Motor neuron (in vitro differentiated cells): ENCODE measurements at regions not wholly inside any gene's neighbourhood (a gene's known extent, or its start where the extent isn't known, plus 50 kb on each side); places are given as distances from the start of the nearest gene placed in this dataset.
A peak's percentile ranks its signal among the peaks of the same experiment; 100 is the strongest.

Experiments
- ATAC-seq, 8 experiments: fragments of 200-7000 bp; cut with Tn5 transposase; replicated peaks in 6 of 8; 2 replicates each; pipeline ENCODE4 v1.8.0; 2021; ENCODE audit warnings: mild to moderate bottlenecking in 8 of 8, moderate library complexity in 8 of 8
- H3K27ac ChIP-seq, 2 donors: fragments of 250-450 bp; sonication (Bioruptor Pico); 2 replicates each; pipeline ENCODE4 v1.9.0; 2021; ENCODE audit warnings: antibody characterized with exemption in 2 of 2, mild to moderate bottlenecking in 2 of 2, moderate library complexity in 1 of 2
- H3K4me1 ChIP-seq, 2 donors: fragments of 250-450 bp; sonication (Bioruptor Pico); replicated peaks in 1 of 2; 2 replicates each; pipeline ENCODE4 v1.6.1; 2021; ENCODE audit warnings: antibody characterized with exemption in 2 of 2, mild to moderate bottlenecking in 2 of 2, moderate library complexity in 1 of 2
- H3K4me3 ChIP-seq, 5 donors: fragments of 250-450 bp; sonication (Bioruptor Pico); 2 replicates each; pipeline ENCODE4 v1.9.0; 2021; ENCODE audit warnings: antibody characterized with exemption in 5 of 5, mild to moderate bottlenecking in 5 of 5, moderate library complexity in 4 of 5
- WGBS, 10 experiments: fragments of 450-650 bp; shearing (Covaris generic); methylation state at CpG; one replicate each; pipeline ENCODE4 v1.0.0; 2022; 5-methylcytosine and 5-hydroxymethylcytosine counted together
- in situ Hi-C, 9 experiments: fragments of 400-800 bp; cut with MboI; loops; one replicate each; pipeline ENCODE4 v1.15.0; 2021; ENCODE audit warnings: low sequenced_read_pairs in 9 of 9, low pct_unique_long_range_greater_than_20kb in 2 of 9; ENCODE audit not compliant: unreplicated experiment in 9 of 9

DNA sequence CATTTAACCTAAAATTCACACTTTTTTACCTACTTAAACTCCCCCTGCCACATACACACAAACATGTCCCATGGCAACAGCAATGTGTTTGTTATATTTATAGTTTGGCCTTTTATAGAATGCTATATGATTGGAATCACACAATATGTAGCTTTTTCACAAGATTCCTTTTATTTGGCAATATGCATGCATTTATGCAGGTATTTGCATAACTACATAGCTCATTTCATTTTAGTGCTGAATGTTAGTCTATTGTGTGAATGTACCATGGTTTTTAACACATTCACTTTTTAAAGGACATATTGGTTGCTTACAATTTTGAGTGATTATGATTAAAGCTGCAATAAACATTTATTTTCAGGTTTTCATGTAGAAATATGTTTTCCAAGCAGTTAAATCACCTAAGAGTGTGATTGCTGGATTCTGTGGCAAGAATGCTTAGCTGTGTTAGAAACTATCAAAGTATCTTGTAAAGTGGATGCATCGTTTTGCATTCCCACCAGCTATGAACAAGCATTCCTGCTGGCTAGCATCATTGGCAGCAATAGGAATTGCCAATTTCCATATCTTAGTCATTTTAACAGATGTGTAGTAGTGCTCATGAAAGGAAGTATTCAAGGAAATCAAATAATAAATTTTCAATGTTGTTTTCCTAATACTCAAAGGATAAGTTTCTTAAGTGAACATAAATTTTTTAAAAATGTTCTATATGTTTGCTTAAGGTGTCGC, 557.0 kb downstream of the SLITRK1 start:
- H3K4me1 ChIP-seq: no peaks in the 10 kb centered on the region
- no peak overlapping the region for H3K4me3 ChIP-seq
- peak in 3 of 8 experiments; percentile 95 to 100 (median 99) for ATAC-seq
- 0 to 100% (median 75%) methylated on average over 1 to 2 of the region's 2 CpGs; no CpG with 5 or more reads in 1 of the 10 experiments for WGBS, 10 experiments
- H3K27ac ChIP-seq: no peak overlapping the region
- in situ Hi-C loops: no loop called here

DNA sequence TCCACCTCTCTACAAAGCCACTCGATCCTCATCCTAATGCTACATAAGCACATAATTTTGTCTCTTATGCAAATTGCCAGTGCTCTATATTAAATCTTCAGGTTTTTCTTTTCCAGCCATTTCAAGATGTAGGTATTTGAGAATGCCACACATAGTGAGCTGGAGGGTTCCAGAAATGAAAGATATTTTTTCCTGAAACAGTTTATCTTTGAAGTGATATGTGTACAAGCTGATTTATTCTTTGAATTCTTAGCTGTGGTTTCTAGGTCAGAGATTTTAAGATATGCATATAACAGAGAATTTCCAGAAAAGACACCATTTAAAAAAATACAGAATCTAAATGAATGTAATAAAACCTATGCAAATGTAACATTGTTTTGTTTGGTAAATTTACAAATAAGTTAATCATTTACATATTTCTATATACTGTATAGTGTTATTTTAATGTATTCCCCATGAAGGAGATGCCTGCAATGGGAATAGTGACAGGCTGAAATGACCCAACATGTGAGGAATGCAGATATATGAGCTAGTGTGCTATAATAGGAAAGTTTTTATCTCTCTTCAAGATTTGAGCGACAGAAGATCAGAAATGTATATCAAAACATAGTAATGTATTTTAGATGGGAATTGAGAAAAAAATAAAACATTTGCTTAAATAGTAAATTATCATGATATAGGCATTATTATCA, 570.2 kb downstream of the SLITRK1 start:
- H3K4me1 ChIP-seq: no peaks in the 10 kb centered on the region
- H3K27ac ChIP-seq: no peak overlapping the region
- in situ Hi-C loops: no loop called here
- peak in 3 of 8 experiments; percentile 46 to 69 (median 66) for ATAC-seq
- no peak overlapping the region for H3K4me3 ChIP-seq
- 0 to 100% (median 72%) methylated on average over 1 to 2 of the region's 2 CpGs for WGBS, 10 experiments

DNA sequence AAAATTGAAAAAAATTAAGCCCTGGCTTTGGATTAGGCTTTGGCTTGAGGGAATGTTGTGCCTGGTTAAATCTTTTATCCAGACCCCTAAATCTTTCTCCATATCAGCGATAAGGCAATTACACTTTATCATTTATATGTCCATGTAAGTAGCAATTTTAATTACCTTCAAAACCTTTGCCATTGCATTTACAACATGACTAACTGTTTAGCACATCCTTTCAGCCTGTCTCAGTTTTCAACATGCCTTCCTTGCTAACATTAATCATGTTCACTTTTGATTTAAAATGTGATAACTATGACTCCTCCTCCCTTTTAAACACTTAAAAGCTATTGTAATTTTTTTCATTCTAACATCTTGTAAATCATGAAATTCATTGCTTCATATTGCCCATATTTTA, 583.7 kb downstream of the SLITRK1 start:
- in situ Hi-C loops: no loop called here
- no peak overlapping the region for H3K27ac ChIP-seq
- peak in 6 of 8 experiments; percentile 16 to 77 (median 36) for ATAC-seq
- 0 to 100% (median 77%) methylated on average over 1 of the region's 1 CpG; no CpG with 5 or more reads in 2 of the 10 experiments for WGBS, 10 experiments
- no peak overlapping the region for H3K4me3 ChIP-seq
- no peaks in the 10 kb centered on the region for H3K4me1 ChIP-seq

DNA sequence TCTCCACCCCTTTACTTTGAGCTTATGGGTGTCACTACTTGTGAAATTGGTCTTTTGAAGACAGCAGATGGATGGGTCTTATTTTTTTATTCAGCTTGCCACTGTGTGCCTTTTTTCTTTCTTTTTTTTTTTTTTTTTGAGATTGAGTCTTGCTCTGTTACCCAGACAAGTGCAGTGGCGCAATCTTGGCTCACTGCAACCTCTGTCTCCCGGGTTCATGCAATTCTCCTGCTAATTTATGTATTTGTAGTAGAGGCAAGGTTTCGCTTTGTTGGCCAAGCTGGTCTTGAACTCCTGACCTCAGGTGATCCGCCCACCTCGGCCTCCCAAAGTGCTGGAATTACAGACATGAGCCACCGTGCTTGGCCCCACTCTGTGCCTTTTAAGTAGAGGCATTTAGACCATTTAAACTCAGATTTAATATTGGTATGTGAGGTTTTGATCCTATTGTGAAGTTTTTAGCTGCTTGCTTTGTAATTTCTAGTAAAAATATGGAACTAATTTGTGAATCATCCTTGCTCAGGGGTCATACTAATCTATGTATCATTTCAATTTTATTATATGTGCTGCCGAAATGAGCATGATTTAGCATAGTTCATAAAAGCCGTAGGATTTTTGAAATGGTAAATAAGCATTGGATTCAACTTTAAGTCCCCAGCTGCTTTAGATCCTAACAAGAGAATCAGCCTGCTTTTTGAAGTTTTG, 584.5 kb downstream of the SLITRK1 start:
- in situ Hi-C loops: no loop called here
- ATAC-seq: peak in 6 of 8 experiments; percentile 41 to 67 (median 50)
- no peak overlapping the region for H3K4me3 ChIP-seq
- 5 to 90% (median 39%) methylated on average over 1 to 8 of the region's 8 CpGs for WGBS, 10 experiments
- no peak overlapping the region for H3K27ac ChIP-seq
- H3K4me1 ChIP-seq: no peaks in the 10 kb centered on the region

DNA sequence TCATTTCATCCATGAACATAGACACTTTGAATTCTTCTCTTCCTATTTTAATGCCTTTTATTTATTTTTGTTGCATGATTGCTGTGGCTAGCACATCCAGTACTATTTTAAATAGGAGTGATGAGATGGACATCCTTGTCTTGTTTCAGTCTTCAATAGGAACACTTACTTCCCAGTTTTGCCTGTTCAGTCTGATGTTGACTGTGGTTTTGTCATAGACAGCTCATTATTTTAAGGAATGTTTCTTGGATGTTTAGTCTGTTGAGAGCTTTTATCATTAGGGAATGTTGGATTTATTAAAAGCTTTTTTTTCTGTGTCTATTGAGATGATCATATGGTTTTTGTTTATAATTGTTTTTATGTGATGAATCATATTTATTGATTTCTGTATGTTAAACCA, 586.6 kb downstream of the SLITRK1 start:
- H3K4me1 ChIP-seq: no peaks in the 10 kb centered on the region
- in situ Hi-C loops: no loop called here
- H3K27ac ChIP-seq: no peak overlapping the region
- H3K4me3 ChIP-seq: no peak overlapping the region
- ATAC-seq: no peak

DNA sequence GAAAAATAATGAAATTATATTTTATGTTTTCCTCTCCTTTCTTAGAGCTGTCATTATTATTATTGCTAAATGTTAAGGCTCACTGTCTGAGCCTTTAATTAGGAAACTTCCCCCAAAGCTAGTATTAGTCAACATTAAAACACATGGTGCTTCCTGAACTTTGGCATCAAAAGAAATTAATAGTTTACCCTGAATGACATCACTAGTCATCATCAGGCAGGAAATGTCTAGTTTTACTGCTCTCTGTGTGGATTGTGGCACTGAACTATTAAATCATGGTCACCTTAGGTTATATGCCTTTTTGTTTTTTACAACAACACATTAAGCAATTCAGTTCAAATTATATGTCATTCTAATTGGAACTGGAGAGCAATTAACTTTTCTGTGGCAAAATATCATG, 595.5 kb downstream of the SLITRK1 start:
- peak in 2 of 8 experiments; percentile 33 to 41 for ATAC-seq
- in situ Hi-C loops: no loop called here
- no peak overlapping the region for H3K4me3 ChIP-seq

DNA sequence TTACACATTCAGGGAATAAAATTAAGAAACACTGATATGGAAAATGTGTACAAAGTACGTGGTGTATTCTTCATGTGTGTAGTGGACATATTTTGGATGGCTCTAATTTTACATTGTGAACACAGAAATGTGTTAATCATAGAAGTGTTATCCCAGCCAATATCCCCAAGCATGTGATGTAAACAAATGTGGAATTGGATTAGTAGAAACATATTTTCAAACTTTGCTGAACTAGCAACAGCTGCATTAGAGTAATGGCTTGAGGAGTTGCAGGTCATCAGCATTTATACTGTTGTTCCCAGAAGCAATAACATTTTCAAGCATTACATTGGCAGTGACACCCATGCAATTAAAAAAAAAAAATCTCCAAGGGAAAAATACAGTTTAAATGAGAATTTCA, 600.6 kb downstream of the SLITRK1 start:
- H3K4me1 ChIP-seq: no peaks in the 10 kb centered on the region
- no peak overlapping the region for H3K4me3 ChIP-seq
- ATAC-seq: peak in 3 of 8 experiments; percentile 52 to 64 (median 61)
- no peak overlapping the region for H3K27ac ChIP-seq
- WGBS, 10 experiments: 0 to 100% (median 85%) methylated on average over 1 of the region's 1 CpG; no CpG with 5 or more reads in 2 of the 10 experiments
- in situ Hi-C loops: no loop called here

More for the DNA sequence above, 595.5 kb downstream of the SLITRK1 start:
- Histone ChIP-seq H3K4me1 (peaks cover 0 to 4% of the 10 kb centered on the region in 2 donors), H3K27ac (no peak overlapping the region)

DNA sequence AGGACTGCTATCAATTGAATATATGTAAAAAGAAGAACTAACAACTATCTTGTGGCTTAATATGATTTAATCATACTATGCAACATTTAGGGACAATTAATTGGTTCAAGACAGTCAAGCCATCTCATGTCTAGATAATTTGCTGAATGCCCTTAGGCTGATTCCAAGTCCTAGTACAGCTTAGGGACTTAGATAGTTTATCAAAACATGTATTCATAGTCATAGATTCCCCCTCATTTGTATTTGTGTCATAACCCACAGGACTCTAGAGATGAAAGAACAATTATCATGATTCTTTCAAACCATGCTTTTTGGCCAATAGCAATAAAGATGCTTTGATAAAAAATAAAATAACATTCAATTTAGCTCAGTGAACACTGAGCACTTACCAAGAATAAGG, 607.6 kb downstream of the SLITRK1 start:
- Histone ChIP-seq H3K4me1 (no peaks in the 10 kb centered on the region), H3K27ac (no peak overlapping the region), H3K4me3 (no peak overlapping the region)
- in situ Hi-C loops: no loop called here
- no peak for ATAC-seq

DNA sequence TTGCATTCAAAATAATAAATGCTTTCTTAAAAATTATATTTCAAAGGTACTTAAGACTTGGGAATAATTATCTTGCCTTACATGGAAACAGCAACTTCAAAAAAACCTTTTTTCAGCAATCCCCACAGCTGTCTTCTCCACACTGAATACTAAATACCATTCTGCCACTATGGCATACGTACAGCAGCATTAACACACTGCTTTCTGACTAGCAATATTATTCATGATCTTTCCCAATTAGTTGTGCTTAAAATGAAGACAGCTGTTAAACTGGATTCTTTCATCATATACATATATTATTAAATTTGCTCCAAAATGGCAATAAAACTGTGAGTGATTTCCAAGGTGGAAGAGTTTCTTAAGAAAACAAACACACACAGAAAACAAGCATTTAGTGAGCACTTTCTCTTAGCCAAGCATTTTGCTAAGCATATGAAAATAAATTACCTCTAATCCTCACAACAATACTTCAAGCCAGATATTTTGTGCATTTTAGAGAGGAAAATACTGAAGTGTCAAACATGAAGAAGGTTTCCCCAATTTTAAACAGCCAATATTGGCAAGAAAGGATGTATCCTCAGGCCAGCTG, 609.5 kb downstream of the SLITRK1 start:
- in situ Hi-C loops: no loop called here
- no peak overlapping the region for H3K27ac ChIP-seq
- 0 to 100% (median 67%) methylated on average over 1 of the region's 1 CpG; no CpG with 5 or more reads in 1 of the 10 experiments for WGBS, 10 experiments

DNA sequence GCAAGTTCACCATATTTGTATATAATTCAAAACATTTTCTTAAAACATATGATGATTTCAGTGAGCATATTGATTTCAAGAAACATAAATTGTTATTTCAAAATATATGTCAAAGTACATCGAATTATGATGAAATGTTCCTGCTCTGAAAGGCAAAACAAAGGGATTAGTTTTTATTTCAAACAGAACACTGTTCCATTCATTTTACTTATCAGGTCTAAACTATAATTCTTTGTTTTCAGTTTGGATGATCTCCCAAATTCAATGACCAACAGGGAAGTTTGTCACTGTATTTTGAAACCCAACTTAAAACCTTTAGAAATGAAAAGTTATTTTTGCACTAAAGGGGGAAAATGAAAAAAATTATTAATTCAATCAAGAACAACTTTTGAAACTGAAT, 610.2 kb downstream of the SLITRK1 start:
- WGBS, 10 experiments: 10 to 100% (median 59%) methylated on average over 1 of the region's 1 CpG
- H3K27ac ChIP-seq: no peak overlapping the region
- H3K4me1 ChIP-seq: no peaks in the 10 kb centered on the region
- no peak for ATAC-seq
- in situ Hi-C loops: no loop called here
- no peak overlapping the region for H3K4me3 ChIP-seq

More for the DNA sequence above, 609.5 kb downstream of the SLITRK1 start:
- ATAC-seq: peak in 3 of 8 experiments; percentile 35 to 79 (median 48)
- Histone ChIP-seq H3K4me3 (no peak overlapping the region), H3K4me1 (no peaks in the 10 kb centered on the region)

DNA sequence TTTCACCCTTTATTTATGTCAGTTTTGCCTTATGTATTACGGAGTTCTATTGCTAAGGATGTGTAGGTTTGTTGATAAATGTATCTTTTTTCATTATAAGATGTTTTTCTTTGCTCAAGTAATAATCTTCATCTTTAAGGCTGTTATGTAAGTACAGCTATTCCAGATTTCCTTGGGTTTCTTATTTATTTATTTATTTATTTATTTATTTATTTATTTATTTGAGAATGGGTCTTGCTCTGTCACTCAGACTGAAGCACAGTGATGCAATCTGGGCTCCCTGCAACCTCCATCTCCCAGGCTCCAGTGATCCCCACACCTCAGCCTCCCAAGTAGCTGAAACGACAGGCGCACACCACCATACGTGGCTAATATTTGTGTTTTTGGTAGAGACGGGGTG, 617.0 kb downstream of the SLITRK1 start:
- no peaks in the 10 kb centered on the region for H3K4me1 ChIP-seq
- no peak overlapping the region for H3K4me3 ChIP-seq
- WGBS, 10 experiments: 7 to 100% (median 95%) methylated on average over 1 to 5 of the region's 5 CpGs
- no peak overlapping the region for H3K27ac ChIP-seq
- no peak for ATAC-seq
- in situ Hi-C loops: no loop called here

DNA sequence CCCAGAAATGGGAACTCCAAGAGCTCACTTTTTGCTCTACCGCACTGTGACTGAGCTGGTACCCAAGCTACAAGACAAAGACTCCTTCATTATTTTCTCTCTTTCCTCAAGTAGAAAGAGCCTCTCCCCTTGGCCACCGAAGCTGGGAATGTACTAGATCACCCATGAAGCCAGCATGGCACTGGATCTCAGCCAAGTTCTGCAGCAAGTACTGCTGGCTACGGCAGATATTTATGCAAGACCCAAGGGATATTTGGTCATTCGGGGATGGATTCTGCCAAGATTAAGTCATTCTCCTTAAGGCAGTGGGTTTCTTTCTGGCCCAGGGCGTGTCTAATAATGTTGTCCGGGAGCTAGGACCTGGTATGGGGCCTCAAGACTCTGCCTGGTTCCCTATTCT, 633.5 kb downstream of the SLITRK1 start:
- WGBS, 10 experiments: 37 to 100% (median 90%) methylated on average over 1 to 5 of the region's 6 CpGs; no CpG with 5 or more reads in 2 of the 10 experiments
- no peak for ATAC-seq
- in situ Hi-C loops: no loop called here
- H3K27ac ChIP-seq: no peak overlapping the region
- no peaks in the 10 kb centered on the region for H3K4me1 ChIP-seq
- H3K4me3 ChIP-seq: no peak overlapping the region

DNA sequence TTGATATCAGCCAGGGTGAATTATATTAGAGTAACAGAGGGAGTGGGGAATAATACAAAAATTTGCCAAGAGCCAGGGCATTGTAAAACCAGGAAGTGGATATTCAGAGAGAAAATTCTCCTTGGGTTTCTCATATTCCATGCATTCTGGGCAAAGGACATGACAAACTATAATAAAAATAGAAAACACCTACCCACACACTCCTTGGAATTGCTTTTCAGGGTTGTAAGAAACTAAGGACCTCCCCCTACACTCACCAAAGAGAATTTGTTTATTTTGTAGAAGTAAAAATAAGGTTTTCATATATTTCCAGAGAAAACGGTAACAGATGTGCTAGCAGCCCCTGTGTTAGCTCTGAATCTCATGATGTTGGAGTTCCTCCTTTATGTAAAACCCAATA, 649.6 kb downstream of the SLITRK1 start:
- no peak for ATAC-seq
- Histone ChIP-seq H3K4me1 (no peaks in the 10 kb centered on the region), H3K4me3 (no peak overlapping the region), H3K27ac (no peak overlapping the region)
- in situ Hi-C loops: no loop called here
- WGBS, 10 experiments: 38 to 100% (median 90%) methylated on average over 1 of the region's 1 CpG; no CpG with 5 or more reads in 6 of the 10 experiments
